ENCODE measurements at regions not wholly inside any gene's neighbourhood (a gene's known extent, or its start where the extent isn't known, plus 50 kb on each side); places are given as distances from the start of the nearest gene placed in this dataset.
"Not testable (repeated sequence)": the region's sequence is repeated elsewhere in the genome, so short reads cannot be mapped to it uniquely, and the experiment has no call there.

DNA sequence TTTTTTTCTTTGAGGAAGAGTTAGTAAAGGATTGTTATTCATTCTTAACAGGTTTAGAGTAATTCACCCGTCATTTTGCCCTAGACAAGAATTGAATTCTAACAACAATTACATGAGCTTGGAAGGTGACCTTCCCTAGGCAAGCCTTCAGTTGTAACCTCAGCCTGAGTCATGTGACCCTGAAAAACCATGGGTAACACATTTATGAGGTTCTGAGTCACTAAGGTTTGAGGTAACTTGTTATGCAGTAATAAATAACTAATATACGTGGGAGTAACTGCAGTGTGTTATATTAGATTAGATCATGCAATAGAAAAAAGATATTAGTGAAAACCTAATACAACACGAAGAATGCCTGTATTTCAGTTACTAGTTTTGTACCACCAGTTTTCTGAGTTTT is 237.6 kb upstream of the NDN start:
- no peak for DNase-seq (ENCODE audit: low spot score)

DNA sequence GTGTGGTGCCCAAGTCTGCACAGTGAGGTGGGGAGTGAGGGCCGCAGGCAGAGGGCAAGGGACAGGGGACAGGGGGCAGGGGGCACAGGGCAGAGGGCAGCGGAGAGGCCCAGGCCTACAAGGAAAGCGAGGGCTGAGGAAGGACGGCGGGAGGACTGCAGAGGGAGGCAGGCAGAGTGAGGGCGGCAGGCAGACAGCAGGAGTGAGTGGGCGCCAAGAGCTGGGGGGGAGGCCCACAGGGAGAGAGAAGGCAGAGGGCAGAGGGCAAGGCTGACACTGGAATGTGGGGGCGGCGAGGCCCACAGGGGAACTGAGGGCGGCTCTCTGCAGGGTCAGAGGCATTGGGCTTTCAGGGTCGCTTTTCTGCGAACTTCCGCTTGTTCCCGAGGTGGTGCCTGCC is 267.8 kb upstream of the NDN start:
- DNase-seq (ENCODE audit: low spot score), result no peak

DNA sequence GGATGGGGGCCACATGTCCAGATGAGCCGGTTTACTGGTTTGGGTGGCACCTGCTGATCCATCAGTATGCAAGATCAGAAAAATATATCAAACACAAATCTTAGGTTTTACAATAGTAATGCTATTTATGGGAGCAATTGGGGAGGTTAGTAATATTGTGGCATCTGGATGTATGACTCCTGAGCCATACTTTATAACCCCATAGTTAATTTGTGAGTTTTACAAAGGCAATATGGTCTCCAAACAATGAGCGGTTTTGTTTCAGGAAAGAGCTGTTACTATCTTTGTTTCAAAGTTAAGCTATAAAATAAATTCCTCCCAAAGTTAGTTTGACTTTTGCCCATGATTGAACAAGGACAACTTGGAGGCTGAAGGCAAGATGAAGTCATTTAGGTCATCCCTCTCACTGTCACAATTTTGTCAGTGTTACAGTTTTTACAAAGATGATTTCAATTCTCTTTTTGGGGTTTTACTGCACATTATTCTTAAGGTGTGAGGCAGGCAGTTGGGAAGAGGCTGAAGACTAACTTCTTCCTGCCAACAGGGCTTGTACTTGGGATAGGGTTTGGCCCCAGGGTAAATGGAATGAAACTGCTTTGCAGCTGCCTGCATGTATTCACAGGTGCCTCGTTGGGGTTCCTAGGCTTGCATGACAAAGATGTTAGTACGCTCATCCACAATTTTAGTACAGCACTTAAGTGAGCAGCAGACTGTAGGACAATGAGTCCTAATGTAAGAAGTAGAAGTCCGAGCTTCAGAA is 296.6 kb upstream of the NDN start:
- DNase-seq (ENCODE audit: low spot score), result no peak

DNA sequence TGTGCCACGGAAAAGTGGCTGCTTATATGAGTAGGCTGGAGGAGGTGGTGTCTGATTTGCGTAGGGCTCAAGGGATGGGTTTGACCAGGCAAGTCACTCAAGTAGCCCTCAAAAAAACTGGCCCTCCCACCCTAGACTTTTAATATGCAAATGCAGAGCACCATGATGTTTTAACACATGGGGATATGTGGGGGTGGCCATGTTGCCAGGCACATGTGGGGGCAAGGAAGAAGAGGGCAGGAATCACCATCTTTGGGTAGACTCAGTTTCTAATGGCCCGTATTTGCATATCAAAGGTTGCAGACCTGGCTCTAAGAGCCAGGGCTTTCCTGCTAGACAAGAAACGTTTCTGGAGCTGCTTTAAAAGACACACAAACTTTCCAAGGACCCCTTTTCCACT is 307.2 kb upstream of the NDN start:
- no peak for DNase-seq (ENCODE audit: low spot score)

DNA sequence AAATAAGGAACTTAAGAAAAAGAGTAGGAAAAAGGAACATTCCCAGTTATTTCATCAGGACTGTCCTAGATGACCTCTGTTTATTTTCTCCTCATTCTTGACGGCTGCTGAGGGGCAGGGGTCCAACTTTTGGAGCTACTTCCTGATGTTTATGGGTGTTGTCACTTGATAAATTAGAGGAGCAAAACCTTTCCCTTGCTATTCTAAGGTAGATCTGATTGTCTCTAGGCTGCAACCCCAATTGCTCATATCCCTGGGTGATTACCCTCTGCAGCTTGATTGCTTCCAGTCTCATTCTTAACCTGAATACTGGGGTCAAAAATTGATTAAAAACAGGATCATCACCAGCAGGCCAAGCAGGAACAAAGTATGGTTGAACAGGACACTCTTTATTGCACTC is 311.0 kb upstream of the NDN start:
- no peak for DNase-seq (ENCODE audit: low spot score)

DNA sequence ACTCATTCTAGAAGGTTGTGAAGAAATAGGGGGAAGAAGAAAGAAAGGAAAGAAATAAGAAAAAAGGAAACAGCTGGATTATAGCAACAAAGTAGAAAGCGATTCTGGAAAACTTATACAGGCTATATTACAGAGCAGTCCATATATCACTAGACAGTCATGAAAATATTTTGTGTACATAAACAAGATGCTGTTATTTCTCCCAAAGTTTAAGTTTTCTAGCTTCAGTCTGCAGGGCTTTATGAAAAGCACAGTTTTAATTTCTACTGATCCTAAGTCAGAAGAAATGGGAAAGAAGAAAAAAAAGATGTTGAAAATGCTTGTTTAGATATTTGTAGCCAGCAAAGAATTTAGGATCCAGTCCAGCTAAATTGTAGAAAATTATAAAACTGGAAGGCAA is 321.4 kb upstream of the NDN start:
- DNase-seq (ENCODE audit: low spot score), result no peak

DNA sequence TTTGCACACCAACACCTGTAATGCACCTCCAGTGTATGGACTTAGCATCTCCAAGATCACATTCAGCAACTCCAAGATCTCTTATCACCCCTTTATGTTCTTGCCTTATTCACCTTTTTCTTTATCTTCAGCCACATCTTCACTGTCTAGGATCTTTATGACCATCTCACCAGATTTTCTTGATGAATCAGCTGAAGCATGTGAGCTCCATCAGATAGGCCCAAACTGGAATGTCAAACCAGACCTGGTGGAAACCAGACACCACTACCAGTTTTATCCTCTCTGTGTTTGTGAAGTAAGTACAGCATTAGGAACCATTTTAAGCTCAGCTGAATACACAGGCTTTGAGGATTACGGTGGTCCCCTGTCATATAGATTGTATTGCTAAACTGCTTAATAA is 330.4 kb upstream of the NDN start:
- no peak for DNase-seq (ENCODE audit: low spot score)

DNA sequence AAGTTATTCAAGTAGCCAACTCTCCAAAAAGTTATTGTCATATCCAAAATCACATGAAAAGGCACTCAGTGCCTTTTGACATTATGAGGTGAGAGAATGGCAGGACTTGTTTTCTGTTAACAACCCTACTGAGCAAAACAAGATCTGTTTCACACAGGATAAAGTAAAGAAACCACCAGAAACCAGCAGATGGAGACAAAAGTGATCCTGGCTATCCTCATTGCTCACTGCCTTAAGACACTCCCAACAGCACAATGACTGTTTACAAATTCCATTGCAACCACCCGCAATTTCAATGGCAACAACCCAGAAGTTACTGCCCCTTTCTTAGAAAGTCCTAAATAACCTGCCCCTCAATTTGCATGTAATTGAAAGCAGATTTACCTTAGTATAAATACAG is 352.6 kb upstream of the NDN start:
- DNase-seq (ENCODE audit: low spot score), result no peak

DNA sequence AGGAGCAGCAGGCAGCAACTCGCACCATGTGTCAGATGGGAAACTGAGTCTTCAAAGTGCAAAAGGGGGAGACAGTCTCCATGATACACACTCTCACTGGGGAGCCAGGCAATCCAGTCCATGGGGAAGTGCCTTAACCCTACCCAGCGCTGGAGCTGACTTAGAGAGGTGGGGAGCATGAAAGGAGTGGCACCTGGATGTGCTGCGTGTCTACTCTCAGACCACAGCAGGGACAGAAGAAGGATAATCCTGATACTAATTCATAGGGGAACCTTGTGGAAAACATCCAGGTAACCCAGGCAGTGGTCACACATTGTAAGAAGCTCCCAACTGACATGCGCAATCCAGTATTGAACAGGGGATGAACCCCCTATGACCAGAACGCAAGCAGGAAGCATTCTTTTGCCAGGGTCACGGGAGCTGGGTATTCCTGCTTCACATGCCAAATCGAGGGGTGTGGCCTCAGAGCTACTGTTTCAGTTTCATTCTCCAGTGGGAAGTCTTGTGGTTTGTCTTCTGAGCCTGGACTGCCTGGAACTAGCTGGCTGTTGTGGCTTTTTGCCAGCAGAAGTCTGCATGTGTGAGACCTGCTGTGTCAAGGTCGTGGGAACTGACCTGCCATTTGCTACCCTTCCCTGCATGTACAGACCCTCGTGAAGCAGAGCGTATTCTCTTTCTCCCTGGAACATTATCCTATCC is 367.6 kb upstream of the NDN start:
- no peak for DNase-seq (ENCODE audit: low spot score)

DNA sequence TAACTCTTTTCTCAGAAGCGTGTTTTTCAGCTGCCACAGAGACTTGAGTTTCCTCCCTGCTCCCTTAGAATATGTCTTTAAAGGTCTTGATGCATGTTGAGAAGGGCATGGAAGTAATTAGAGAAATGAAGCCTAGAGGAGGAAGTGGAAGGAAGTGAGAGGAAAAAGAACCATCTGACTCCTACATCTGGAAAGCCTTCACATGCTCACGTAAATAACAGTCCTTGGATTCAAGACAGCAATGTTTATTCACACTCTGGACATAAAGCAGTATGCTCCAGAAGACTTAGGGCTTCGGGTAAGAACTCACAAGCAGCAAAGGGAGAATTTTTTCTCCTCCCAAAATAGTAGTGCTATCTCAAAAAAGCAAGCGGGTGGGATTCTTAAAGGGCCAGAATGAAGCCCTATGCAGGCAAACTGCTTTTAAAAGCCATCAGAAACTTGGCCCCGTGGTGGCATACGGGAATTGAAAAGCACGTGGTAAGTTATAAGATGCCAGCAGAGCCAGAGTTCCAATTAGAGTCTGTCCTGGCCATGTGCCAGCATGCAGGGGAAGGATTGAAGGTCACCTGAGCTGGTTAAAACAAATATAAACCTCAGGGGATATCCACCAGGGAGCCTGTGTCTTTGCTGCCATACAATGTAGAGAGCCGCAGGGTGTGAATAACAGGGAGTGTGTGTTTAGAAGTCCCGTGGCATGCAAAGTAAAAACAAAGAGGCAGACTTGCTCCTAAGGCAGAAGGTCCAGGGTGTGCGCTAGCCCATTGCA is 380.8 kb upstream of the NDN start:
- DNase-seq (ENCODE audit: low spot score), result no peak

DNA sequence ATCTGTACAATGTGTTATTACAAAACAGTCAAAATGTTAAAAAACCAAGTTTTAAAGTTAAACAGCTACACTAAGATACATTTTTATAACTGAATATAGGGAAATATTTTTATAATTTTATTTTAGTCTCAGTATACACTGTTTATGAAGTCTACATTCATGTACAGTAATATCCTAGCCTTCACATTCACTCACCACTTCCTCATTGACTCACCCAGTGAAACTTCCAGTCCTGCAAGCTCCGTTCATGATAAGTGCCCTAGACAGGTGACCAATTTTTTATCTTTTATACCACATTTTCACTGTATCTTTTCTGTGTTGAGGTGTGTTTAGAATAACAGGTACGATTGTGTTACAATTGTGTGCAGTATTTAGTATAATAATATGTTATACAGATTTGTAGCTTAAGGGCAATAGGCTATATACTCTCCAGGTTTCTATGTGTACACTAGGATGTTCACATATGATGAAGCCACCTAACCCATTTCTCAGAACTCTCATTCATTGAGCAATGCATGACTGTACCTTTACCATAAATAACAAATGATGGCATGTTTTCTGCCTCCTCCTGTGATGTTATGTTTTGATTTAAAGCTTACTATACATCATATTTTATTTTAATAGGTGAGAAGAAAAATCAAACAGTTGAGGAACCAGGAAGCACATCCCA is 388.4 kb upstream of the NDN start:
- DNase-seq (ENCODE audit: low spot score), result no peak

DNA sequence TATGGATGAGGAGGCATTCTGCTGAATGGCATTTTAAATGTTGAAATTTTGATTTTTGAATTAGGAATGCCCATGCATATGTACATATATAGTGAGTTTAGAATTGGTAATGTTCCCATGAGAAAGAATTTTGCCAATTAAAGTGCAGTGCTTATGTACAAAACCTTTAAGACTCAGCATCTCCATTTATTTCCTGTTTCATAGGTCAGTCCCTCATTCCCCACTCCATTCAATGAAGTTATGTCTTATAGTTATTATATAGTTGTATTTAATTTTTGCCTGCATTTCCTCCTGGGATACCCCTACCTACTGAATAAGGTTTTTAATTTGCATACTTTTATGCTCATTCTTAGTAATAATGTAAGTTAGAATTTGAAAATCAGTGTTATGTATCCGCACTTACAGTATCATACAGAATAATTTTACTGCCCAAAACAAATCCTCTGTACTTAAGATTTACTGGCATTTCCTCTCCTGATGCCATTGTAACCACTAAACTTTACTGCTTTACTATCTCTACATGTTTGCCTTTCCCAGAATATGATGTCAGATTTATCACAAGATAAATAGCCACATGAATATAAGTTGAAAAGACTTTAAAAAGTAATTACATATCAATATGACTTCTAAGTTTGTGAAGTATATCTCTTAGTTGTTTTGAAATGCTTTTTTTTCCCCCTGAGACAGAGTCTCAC is 389.1 kb upstream of the NDN start:
- DNase-seq (ENCODE audit: low spot score), result no peak

DNA sequence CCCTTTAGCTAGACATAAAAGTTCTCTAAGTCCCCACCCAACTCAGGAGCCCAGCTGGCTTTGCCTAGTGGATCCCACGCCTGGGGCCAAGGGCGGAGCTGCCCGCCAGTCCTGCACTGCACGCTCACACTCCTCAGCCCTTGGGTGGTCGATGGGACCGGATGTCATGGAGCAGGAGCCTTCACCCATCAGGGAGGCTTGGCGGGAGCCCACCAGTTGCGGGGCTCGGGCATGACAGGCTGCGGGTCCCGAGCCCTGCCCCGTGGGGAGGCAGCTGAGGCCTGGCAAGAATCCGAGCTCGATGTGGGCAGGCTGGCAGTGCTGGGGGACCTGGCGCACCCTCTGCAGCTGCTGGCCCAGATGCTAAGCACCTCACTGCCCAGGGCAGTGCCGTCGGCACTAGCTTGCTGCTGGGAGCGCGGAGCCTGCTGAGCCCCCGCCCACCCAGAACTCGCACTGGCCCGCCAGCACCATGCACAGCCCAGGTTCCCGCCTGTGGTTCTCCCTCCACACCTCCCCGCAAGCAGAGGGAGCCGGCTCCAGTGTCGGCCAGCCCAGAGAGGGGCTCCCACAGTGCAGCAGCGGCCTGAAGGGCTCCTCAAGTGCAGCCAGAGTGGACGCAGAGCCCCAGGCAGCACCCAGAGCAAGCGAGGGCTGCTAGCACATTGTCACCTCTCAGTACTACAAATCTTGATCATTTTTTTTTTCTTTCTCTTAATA is 391.4 kb upstream of the NDN start:
- DNase-seq (ENCODE audit: low spot score), result no peak

DNA sequence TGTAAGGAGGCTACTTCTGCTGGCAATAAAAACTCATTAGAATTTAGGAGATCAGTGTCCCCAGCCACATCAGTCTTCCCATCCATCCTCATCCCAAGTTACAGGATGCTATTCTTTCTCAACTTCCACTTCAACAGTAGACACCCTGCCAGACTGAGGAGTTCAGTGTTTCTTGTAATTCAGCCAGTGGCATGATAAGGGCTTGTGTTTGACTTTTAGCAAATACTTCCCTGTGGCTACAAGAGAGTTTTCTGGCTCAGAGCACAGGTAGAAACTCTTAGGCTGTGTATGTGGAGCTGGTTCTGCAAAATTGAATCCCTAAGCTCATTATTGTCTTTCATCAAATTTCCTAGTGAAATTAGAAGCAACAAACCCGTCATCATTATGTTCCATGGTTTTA is 401.8 kb upstream of the NDN start:
- DNase-seq (ENCODE audit: low spot score), result not testable (repeated sequence)

DNA sequence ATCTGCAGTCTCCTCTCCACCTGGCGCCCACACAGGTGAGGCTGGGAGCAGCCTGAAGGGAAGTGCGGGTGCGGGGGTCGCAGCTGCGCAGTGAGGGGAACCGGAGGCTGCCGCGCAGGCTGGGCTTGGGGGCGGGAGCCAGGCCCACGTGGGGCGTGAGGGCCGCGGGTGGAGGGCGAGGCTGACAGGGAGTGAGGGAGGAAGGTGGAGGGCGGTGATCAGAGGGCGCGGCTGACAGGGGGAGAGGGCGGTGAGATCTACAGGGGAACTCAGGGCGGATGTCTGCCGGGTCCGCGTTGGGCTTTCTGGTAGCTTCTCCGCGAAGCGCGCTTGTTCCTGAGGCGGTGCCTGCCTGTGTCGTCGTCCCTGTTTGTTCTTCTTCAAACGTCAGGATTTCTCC is 414.4 kb upstream of the NDN start:
- DNase-seq (ENCODE audit: low spot score), result not testable (repeated sequence)

DNA sequence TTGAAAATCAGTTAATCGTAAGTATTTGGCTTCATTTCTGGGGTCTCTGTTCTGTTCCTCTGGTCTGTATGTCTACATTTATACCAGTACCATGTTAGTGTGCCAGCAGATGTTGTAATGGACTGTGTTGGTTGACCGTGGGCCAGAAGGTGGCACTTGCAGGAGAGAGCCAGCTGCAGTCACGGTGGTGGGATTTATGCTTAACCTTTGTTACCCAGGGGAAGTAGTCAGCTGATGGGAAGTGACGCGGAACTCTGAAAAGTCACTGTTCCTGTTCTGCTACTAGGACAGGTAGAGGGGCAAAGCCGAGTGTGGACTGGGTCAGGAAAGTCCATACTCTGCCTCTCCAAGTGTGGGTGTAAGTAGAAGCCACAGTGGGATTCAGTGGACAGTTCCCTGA is 420.4 kb upstream of the NDN start:
- not testable (repeated sequence) for DNase-seq (ENCODE audit: low spot score)

DNA sequence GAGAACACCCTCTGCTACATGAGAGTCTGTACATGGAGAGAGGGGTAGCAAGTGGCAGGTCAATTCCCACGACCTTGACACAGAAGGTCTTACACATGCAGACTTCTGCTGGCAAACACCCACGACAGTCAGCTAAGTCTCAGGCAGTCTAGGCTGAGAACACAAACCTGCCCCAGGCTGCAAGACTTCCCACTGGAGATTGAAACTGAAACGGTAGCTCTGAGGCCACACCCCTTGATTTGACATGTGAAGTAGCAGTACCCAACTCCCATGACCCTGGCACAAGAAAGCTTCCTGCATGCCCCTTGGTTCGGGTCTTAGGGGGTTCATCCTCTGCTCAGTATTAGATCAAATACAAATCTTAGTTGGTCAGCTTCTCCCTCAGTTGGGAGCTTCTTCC is 420.8 kb upstream of the NDN start:
- DNase-seq (ENCODE audit: low spot score), result not testable (repeated sequence)

DNA sequence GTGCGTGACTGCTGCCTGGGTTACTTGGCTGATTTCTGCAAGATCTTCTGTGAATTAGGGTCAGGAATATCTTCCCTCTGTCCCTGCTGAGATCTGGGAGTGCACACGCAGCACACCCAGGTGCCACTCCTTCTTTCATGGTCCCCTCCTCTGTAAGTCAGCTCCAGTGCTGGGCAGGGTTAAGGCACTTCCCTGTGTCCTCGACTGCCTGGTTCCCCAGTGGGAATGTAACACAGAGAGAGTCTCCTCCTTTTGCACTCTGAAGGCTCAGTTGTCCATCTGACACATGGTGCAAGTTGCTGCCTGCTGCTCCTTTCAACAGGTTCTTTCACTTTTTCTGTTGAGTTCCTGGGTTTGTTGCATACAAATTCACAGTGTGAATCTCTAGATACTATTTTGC is 421.2 kb upstream of the NDN start:
- not testable (repeated sequence) for DNase-seq (ENCODE audit: low spot score)

DNA sequence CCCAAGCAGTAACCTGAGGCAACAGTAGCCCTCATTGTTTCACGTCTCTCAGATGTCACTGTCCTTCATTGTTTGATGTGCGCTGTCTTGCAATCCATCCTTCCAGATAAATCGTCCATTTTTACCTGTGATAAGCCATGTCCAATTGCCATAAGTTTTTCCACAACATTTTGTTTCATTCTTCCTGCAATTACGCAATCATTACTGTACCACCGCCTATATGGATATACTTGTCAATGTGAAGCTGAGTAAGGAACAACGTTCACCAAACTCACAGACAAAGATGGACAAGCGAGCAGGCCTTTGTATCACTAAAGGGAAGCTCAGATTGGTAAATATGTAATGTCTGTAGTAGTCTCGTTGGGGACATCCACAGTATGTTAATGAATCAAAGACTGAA is 452.5 kb upstream of the NDN start:
- DNase-seq (ENCODE audit: low spot score), result not testable (repeated sequence)

DNA sequence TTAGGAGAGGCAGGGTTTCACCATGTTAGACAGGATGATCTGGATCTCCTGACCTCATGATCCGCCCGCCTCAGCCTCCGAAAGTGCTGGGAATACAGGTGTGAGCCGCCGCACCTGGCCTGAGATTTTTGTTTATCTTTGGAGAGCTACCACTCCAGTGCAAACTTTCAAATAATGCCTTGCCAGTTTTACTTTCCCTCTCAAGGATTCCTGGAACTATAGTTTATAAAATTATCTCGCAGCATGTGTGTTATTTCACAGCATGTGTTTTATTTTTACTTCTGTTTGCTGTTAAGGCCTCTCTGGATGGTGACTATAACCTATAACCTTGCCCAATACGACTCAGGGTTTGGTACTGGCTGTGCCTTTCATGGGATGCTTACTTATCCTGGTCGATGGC is 458.0 kb upstream of the NDN start:
- DNase-seq (ENCODE audit: low spot score), result not testable (repeated sequence)

DNA sequence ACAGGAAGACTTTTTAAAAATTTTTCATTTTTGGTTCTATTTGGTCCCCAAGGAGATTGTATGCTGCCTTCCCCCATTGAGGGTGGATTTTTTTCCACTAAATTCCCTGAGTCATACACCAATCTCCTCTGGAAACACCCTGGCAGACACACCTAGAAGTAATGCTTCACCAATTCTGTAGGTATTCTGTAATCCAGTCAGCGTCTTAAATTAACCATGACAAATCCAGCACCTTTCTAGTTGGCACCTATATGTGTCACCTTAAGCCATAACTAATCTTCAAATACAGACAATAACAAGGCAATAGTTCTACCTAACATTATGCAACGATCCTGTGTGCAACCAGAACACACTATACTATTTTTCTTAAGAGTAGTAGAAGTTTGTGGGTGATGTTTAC is 459.1 kb upstream of the NDN start:
- DNase-seq (ENCODE audit: low spot score), result no peak
